Suprapubic skin (tissue), 3 donors: ENCODE measurements at regions not wholly inside any gene's neighbourhood (a gene's known extent, or its start where the extent isn't known, plus 50 kb on each side); places are given as distances from the start of the nearest gene placed in this dataset.

Experiments
- CTCF ChIP-seq, 2 donors: fragments of 200-600 bp in 1 of 2; fragments of 450-650 bp in 1 of 2; sonication (generic) in 1 of 2; IDR thresholded peaks; one replicate each; pipeline ENCODE4 v1.5.1; 2016 to 2019; ENCODE audit warnings: antibody characterized with exemption in 2 of 2, mild to moderate bottlenecking in 1 of 2, moderate library complexity in 1 of 2
- POLR2AphosphoS5 ChIP-seq, 3 donors: sonication (generic); formaldehyde crosslinking; IDR thresholded peaks; one replicate each; pipeline ENCODE4 v1.6.1; 2017; ENCODE audit warnings: antibody characterized with exemption in 3 of 3

GRCh38 chr6:219019-219570, 73.2 kb upstream of the DUSP22 start:
- TF ChIP-seq POLR2AphosphoS5 (IDR thresholded peaks at IDR 0.05), result no peak
- no peak for TF ChIP-seq CTCF (IDR thresholded peaks at IDR 0.05)
